Fibroblast of upper back skin (primary cell): ENCODE measurements at regions not wholly inside any gene's neighbourhood (a gene's known extent, or its start where the extent isn't known, plus 50 kb on each side); places are given as distances from the start of the nearest gene placed in this dataset.
A peak's percentile ranks its signal among the peaks of the same experiment; 100 is the strongest.

ENCODE experiments used
- DNase-seq: peaks from one replicate; pipeline ENCODE4 v3.0.0-alpha.2; 2013

DNA sequence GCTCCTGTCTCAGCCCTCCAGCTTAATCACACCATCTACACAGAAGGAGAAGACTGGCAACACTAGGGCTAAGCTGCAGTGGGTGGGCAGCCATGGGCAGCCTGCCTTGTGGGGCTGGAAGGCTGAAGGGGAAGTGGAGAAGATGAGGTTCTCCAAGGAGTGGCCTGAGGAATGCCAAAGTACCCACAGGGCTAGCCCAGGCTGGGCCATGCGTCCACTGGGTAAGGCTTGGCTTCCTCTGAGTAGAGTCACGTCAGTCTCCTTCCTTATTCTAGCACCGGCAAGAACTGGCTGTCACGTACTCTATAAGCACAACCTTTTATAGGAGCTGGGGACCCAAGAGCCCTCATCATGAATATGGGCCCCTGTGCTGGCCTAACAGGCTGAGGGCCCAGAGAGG is 110.6 kb upstream of the SIRPA start:
- DNase-seq: no peak

- no peak for DNase-seq
Observed at GRCh38 chr20:1783245-1783644, 112.0 kb upstream of the SIRPA start.

- no peak for DNase-seq
Observed at GRCh38 chr20:1782181-1782580, 113.0 kb upstream of the SIRPA start.

DNA sequence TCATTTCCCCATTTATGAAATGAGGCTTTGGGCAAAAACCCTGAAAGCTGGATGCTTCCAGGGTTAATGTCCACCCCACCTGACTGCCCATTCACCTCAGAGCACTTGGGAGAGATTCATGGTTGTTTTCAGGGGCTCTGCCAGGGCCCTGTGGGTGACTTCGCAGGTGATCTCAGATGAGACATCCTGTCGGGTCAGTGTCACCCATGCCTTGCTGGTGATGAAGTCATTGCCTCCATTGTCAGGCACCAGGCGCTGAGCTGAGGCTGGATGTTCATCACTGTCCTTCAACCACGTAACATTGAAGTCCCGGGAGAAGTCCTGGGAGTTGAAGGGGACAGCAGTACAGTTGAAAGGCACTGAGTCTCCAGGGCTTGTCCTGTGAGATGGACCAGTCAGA is 115.6 kb upstream of the SIRPA start:
- no peak for DNase-seq

DNA sequence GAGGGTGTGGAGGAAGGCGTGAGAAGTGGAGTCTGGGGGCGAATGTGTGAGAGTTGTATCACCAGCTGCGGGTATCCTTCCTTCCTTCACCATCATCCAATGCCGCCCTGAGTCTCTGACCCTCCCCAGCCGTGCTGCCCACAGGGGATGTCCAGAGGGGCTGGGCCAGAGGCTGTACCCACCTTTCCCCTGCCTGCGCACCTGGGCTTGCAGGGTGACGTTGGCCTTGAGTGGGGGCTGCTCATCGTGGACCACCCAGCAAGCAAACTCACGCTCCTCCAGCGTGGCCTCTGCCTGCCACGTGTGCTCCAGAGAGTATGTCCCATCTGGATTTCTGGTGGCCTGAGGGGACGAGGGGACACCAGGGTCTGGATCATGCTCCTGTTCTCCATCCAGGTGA is 116.9 kb upstream of the SIRPA start:
- DNase-seq: no peak

DNA sequence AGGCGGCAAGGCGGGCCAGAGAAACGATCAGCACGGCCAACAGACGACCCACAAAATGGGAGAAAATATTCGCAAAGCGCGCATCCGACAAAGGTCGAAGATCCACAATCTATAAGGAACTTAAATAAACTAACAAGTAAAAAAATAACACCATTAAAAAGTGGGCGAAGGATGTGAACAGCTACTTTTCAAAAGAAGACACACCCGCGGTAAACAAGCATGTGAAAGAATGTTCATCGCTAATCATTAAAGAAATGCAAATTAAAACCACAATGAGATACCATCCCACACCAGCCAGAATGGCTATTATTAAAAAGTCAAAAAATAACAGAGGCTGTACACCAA is 117.8 kb upstream of the SIRPA start:
- no peak for DNase-seq

GRCh38 chr20:1776681-1777475 is 118.3 kb upstream of the SIRPA start:
- peak; percentile 87 for DNase-seq

- DNase-seq: peak; percentile 36
Observed at GRCh38 chr20:1775117-1775516, 117.5 kb upstream of the SIRPG start.

- no peak for DNase-seq
Observed at GRCh38 chr20:1774479-1774878, 116.9 kb upstream of the SIRPG start.

DNA sequence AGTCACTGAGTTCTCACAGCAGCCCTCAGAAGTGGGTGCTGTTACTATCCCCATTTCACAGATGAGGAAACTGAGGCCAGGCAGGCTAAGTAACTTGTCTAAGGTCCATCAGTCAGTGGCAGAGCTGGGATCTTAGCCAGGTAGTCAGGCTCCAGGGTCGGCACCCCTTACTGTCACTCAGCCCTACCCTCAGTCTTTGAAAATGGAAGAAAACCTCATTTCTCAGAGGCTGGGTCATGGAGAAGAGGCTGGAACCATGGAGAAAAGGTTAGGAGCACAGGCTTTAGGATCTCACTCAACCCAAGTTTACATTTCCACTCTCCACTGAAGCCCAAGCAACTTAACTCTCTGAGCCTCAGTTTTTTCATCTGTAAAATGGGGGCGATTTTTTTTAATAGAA is 116.2 kb upstream of the SIRPG start:
- no peak for DNase-seq

DNA sequence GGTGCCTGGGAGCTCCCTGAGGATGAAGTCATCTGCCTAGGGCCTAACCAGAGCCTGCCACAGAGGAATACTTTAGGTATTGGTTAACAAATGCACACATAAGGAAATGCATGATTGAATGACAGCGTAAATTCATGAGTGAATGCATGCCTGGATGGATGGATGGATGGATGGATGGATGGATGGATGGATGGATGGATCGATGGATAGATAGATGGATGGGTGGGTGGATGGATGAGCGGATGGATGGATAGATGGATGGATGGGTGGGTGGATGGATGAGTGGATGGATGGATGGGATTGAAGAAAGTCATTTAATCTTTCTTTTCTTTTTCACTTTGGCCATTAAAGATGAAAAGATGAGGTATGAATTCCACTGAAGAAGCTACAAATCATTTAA is 111.9 kb upstream of the SIRPG start:
- no peak for DNase-seq

DNA sequence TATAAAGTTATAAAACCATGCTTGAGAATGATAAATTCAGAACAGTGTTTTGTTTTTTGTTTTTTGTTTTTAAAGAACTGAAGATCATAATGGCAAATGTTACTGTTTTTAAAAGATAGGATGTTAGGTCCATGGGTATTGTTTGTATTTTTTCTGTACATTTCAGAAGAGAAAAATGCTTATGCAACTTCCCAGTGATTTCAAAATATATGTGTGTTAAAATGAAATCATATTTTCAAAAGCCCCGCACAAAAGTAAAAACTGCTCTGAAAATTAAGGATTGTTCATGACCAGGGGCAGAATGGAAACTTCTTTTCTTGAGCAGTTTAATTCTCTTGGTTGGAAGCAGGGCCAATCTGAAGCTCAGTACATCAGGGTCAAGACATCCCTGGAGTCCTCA is 109.2 kb upstream of the SIRPG start:
- no peak for DNase-seq

DNA sequence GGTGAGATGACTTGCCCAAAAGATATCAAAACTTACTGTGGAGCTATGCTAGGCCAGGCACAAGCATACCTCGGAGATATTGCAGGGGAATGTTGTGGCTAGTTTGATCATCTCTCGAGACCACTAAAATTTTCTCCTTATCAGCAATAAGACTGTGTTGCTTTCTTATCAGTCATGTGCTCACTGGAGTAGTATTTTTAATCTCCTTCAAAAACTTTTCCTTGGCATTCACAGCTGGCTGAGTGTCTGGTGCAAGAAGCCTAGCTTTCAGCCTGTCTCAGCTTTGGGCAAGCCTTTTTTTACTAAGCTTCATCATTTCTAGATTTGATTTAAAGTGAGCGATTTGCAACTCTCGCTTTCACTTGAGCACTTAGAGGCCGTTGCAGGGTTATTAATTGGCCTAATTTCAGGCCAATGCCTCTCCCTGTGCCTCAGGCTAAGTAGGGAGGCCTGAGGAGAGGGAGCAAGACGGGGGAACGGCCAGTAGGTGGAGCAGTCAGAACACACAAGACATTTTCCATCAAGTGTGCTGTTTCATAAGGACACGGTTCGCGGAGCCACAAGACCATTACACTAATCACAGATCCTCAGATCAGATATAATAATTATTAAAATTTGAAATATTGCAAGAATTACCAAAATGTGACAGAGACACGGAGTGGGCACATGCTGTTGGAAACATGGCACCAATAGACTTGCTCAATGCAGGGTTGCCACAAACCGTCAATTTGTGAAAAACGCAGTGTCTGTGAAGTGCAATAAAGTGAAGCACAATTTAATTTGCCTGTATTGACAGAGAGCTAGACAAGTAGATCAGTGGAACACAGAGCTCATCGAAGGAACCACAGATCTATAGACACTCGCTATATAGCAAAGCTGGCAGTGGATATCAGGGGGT is 106.8 kb upstream of the SIRPG start:
- peak; percentile 74 for DNase-seq

GRCh38 chr20:1761598-1761997 is 104.0 kb upstream of the SIRPG start:
- no peak for DNase-seq

DNA sequence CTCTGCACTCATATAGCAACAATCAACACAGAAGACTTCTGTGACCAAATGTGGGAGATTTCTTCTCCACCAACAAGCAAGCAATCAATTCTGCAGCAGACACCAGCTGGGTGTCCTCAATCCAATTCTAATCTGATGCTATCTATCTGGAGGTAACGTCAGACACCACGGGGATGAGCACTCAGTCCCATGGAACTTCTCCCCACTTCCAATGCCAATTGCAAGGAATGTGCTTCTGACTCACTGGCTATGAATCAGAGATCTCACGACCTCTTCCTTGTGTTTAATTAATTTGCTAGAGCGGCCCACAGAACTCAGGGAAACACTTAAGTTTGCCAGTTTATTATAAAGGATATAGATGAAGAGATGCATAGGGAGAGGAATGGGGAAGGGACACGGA is 103.5 kb upstream of the SIRPG start:
- DNase-seq: peak; percentile 73

DNA sequence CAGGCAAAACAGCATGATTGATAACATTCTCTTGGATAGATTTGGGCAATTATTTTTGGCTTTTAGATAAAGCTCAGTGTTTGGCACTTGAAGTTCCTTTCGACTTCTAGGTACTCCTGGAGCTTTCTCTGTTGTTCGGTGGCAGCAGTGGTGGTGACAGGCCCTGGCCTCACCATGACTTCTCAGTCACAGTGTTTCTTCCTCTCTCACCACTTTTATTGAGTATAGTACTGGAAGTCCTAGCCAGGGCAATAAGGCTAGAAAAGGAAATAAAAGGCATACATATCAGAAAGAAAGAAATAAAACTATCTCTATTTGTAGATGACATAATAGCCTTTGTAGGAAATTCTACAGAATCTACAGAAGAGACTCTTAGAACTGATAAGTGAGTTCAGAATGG is 101.2 kb upstream of the SIRPG start:
- no peak for DNase-seq

- no peak for DNase-seq
Observed at GRCh38 chr20:1757606-1758512, 100.3 kb upstream of the SIRPG start.

GRCh38 chr20:1757072-1757471 is 99.5 kb upstream of the SIRPG start:
- no peak for DNase-seq

DNA sequence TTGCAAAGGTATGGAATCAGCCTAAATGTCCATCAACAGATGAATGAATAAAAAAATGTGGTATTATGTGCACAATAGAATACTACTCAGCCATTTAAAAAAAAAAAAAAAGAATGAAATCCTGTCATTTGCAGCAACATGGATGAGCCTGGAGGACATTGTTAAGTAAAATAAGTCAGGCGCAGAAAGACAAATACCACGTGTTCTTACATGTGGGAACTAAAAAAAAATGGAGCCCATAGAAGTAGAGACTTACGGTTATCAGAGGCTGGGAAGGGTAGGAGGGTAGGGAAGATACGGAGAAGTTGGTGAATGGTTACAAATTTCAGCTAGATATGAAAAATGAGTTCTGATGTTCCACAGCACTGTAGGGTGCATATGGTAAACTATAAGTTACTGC is 97.2 kb upstream of the SIRPG start:
- no peak for DNase-seq

DNA sequence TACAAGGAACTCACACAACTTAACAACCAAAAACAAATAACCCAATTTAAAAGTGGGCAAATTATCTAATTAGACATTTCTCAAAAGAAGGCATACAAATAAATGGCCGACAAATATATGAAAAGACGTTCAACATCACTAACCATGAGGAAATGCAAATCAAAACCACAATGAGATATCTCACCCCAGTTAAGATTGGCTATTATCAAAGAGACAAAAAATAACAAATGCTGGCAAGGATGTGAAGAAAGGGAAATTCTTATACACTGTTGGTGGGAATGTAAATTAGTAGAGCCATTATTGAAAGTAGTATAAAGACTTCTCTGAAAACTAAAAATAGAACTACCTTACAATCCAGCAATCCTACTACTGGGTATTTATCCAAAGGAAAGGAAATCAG is 96.7 kb upstream of the SIRPG start:
- no peak for DNase-seq

GRCh38 chr20:1752045-1752444 is 94.5 kb upstream of the SIRPG start:
- no peak for DNase-seq

- DNase-seq: no peak
Observed at GRCh38 chr20:1748777-1749176, 91.2 kb upstream of the SIRPG start.

- no peak for DNase-seq
Observed at GRCh38 chr20:1747953-1748577, 90.5 kb upstream of the SIRPG start.
